Hepatocyte (in vitro differentiated cells): ENCODE measurements at regions not wholly inside any gene's neighbourhood (a gene's known extent, or its start where the extent isn't known, plus 50 kb on each side); places are given as distances from the start of the nearest gene placed in this dataset.

Source experiments
- CTCF ChIP-seq: fragments of 200-600 bp; sonication (generic); IDR thresholded peaks from 2 replicates; pipeline ENCODE4 v1.5.1; 2016; ENCODE audit warnings: antibody characterized with exemption, mild to moderate bottlenecking; ENCODE audit not compliant: poor library complexity
- EZH2phosphoT487 ChIP-seq: fragments of 200-600 bp; sonication (generic); IDR thresholded peaks from one replicate; pipeline ENCODE4 v1.6.1; 2018; ENCODE audit warnings: antibody characterized with exemption, mild to moderate bottlenecking, low read depth, moderate library complexity; ENCODE audit not compliant: unreplicated experiment, severe bottlenecking

- TF ChIP-seq CTCF: no peak
- no peak for TF ChIP-seq EZH2phosphoT487
Measured at GRCh38 chr1:29519788-29520110, 283.4 kb downstream of the PTPRU start.
